ENCODE measurements at regions not wholly inside any gene's neighbourhood (a gene's known extent, or its start where the extent isn't known, plus 50 kb on each side); places are given as distances from the start of the nearest gene placed in this dataset.
"Not testable (repeated sequence)": the region's sequence is repeated elsewhere in the genome, so short reads cannot be mapped to it uniquely, and the experiment has no call there.

- no peak for DNase-seq (ENCODE audit: low read depth)
- H3K4me3 ChIP-seq (ENCODE audit: low read depth, low read length): no peak overlapping the region
- TF ChIP-seq CTCF (conservative IDR thresholded peaks at IDR 0.05; ENCODE audit: low read depth, low read length): no peak
These were observed 236.6 kb downstream of the TMA16 start for GRCh38 chr4:163731071-163731470.

- no peak for DNase-seq (ENCODE audit: low read depth)
- no peak for TF ChIP-seq CTCF (conservative IDR thresholded peaks at IDR 0.05; ENCODE audit: low read depth, low read length)
- no peak overlapping the region for H3K4me3 ChIP-seq (ENCODE audit: low read depth, low read length)
These were observed 238.0 kb downstream of the TMA16 start for GRCh38 chr4:163732473-163732872.

DNA sequence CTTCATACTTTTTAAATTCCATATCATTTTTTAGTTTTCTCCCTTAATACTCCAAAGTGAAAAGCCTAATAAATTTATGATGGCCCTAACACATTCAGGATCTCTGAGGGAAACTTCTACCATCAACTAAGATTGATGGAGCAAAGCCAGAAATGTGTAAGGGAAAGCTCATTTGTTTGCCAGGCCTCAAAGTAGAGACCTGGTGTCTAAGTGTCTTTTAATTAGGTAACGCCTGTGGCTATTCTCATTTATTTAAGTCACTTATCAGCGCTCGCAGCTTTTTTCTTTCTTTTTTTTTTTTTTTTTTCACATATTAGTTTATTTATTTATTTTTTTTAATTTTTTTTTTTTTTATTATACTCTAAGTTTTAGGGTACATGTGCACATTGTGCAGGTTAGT is 242.4 kb downstream of the TMA16 start:
- no peak for TF ChIP-seq CTCF (conservative IDR thresholded peaks at IDR 0.05; ENCODE audit: low read depth, low read length)
- no peak for DNase-seq (ENCODE audit: low read depth)
- H3K4me3 ChIP-seq (ENCODE audit: low read depth, low read length): no peak overlapping the region

DNA sequence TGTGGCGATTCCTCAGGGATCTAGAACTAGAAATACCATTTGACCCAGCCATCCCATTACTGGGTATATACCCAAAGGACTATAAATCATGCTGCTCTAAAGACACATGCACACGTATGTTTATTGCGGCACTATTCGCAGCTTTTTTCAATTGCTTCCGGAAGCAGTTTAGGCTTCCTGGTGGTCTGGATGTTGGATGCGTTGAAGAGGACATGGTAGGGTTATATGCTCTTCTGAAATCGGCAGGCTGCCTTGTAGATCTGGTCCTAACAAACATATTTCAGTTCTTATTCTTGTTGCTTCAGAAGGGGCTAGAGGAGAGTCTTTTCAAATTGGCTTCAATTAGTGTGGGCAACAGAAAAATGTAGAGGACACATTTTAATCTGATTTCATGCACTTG is 243.4 kb downstream of the TMA16 start:
- not testable (repeated sequence) for DNase-seq (ENCODE audit: low read depth); H3K4me3 ChIP-seq (ENCODE audit: low read depth, low read length)

- no peak overlapping the region for H3K4me3 ChIP-seq (ENCODE audit: low read depth, low read length)
- TF ChIP-seq CTCF (conservative IDR thresholded peaks at IDR 0.05; ENCODE audit: low read depth, low read length): no peak
- DNase-seq (ENCODE audit: low read depth): no peak
These were observed 244.0 kb downstream of the TMA16 start for GRCh38 chr4:163738521-163738920.

- H3K4me3 ChIP-seq (ENCODE audit: low read depth, low read length): no peak overlapping the region
- DNase-seq (ENCODE audit: low read depth): no peak
- TF ChIP-seq CTCF (conservative IDR thresholded peaks at IDR 0.05; ENCODE audit: low read depth, low read length): no peak
These were observed 250.4 kb downstream of the TMA16 start for GRCh38 chr4:163744861-163745260.

DNA sequence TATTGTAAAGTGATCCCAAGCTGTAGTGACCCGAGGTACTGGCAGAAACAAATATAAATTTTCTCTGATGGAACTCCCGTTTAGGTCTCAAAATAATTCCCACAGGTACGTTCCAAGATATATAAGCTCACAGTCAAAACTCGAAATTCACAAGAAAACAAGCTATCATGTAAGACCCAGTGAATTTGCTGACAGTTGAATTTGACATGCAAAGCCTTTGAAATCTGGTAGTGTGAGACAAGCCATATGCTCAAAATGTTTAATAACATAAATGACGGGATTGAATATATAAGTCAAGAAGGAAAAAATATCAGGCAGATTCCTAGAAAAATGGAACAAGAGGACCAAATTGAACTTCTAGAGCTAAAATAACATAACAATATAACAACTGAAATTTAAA is 252.8 kb downstream of the TMA16 start:
- no peak for DNase-seq (ENCODE audit: low read depth)
- no peak for TF ChIP-seq CTCF (conservative IDR thresholded peaks at IDR 0.05; ENCODE audit: low read depth, low read length)
- no peak overlapping the region for H3K4me3 ChIP-seq (ENCODE audit: low read depth, low read length)

GRCh38 chr4:163747886-163748285 is 253.4 kb downstream of the TMA16 start:
- no peak for TF ChIP-seq CTCF (conservative IDR thresholded peaks at IDR 0.05; ENCODE audit: low read depth, low read length)
- H3K4me3 ChIP-seq (ENCODE audit: low read depth, low read length): no peak overlapping the region
- no peak for DNase-seq (ENCODE audit: low read depth)
